Caco-2 (cell line): ENCODE measurements at regions not wholly inside any gene's neighbourhood (a gene's known extent, or its start where the extent isn't known, plus 50 kb on each side); places are given as distances from the start of the nearest gene placed in this dataset.

Experiments
- BruUV-seq: library from RNA; stranded (reverse); fragments of 400-500 nt; replicated peaks from 2 replicates; lab custom pipeline; 2021; lab: Mats Ljungman, UMichigan
- CTCF ChIA-PET: fragments of 300-600 bp; sonication (Branson Sonifier 250); formaldehyde crosslinking; loops from one replicate; lab custom pipeline; 2022; ENCODE audit warnings: antibody characterized with exemption; lab: Charles Lee
- POLR2A ChIA-PET: fragments of 300-600 bp; sonication (Branson Sonifier 250); formaldehyde crosslinking; loops from one replicate; lab custom pipeline; 2022; ENCODE audit warnings: antibody characterized with exemption; lab: Charles Lee
- DNase-seq, 2 experiments: peaks; one replicate each; pipeline versions ENCODE4 v3.0.0 to v3.0.0-alpha.2; 2020 to 2022
- H3K27me3 ChIP-seq: replicated peaks from 2 replicates; pipeline ENCODE4 v1.6.0; 2011; ENCODE audit warnings: low read length; ENCODE audit not compliant: control insufficient read depth, insufficient read depth
- H3K36me3 ChIP-seq: 2 replicates; pipeline ENCODE4 v1.5.1; 2011; ENCODE audit warnings: low read length; ENCODE audit not compliant: control insufficient read depth, insufficient read depth
- H3K4me1 ChIP-seq: fragments of 250-450 bp; sonication (Bioruptor Pico); 2 replicates; pipeline ENCODE4 v1.5.1; 2020; ENCODE audit warnings: mild to moderate bottlenecking
- H3K4me3 ChIP-seq: 2 replicates; pipeline ENCODE4 v1.5.1; 2011; ENCODE audit warnings: low read depth, mild to moderate bottlenecking, control low read depth, low read length
- H3K9me3 ChIP-seq: fragments of 250-450 bp; sonication (Bioruptor Pico); 2 replicates; pipeline ENCODE4 v1.5.1; 2020; ENCODE audit warnings: mild to moderate bottlenecking, moderate library complexity
- H3K27ac Mint-ChIP-seq: one replicate; pipeline ENCODE4 v1.8.0; 2022; ENCODE audit warnings: mixed read lengths; ENCODE audit not compliant: unreplicated experiment
- H3K27me3 Mint-ChIP-seq: one replicate; pipeline ENCODE4 v1.8.0; 2022; ENCODE audit warnings: mixed read lengths; ENCODE audit not compliant: insufficient read depth, unreplicated experiment
- H3K36me3 Mint-ChIP-seq: one replicate; pipeline ENCODE4 v1.8.0; 2022; ENCODE audit warnings: mild to moderate bottlenecking, mixed read lengths; ENCODE audit not compliant: insufficient read depth, unreplicated experiment
- H3K4me1 Mint-ChIP-seq: one replicate; pipeline ENCODE4 v1.8.0; 2022; ENCODE audit warnings: low read depth, mixed read lengths; ENCODE audit not compliant: unreplicated experiment
- H3K4me3 Mint-ChIP-seq: one replicate; pipeline ENCODE4 v1.8.0; 2022; ENCODE audit warnings: mild to moderate bottlenecking, moderate library complexity, mixed read lengths; ENCODE audit not compliant: unreplicated experiment
- H3K9me3 Mint-ChIP-seq: one replicate; pipeline ENCODE4 v1.8.0; 2022; ENCODE audit warnings: mixed read lengths; ENCODE audit not compliant: unreplicated experiment
- CTCF ChIP-seq, 2 experiments: fragments of 200-600 bp in 1 of 2; IDR thresholded peaks; 1 replicate in 1 of 2; 2 replicates in 1 of 2; pipeline versions ENCODE4 v1.5.1 to v1.8.0; 2011 to 2022; ENCODE audit warnings: antibody characterized with exemption in 1 of 2, control low read depth in 1 of 2, inconsistent platforms in 1 of 2, low read depth in 1 of 2, low read length in 1 of 2, mild to moderate bottlenecking in 1 of 2, moderate library complexity in 1 of 2; ENCODE audit not compliant: insufficient read depth in 1 of 2, severe bottlenecking in 1 of 2, unreplicated experiment in 1 of 2
- intact Hi-C: fragments of 100-400 bp; cut with micrococcal nuclease; formaldehyde crosslinking; loops from one replicate; pipeline ENCODE4 v1.10.0; 2022; ENCODE audit not compliant: unreplicated experiment

DNA sequence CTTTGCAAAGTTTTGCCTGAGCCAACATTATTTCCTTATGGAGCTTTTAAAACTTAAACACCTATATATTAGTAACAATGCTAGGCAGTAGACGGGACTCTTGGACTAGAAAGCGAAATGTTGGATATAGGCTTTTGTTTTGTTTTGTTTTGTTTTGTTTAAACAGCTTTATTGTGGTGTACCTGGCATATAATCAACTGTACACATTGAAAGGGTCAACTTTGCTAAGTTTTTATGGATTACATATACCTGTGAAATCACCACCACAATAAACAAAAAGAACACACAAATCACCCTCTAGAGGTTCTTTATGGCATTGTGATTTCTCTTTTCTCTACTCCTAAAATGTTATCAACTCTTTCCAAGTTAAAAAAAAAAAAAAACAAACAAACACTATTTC is 184.9 kb upstream of the LNX1 start:
- no peaks in the 10 kb centered on the region for H3K9me3 Mint-ChIP-seq
- no peaks in the 10 kb centered on the region for H3K27me3 Mint-ChIP-seq
- no peaks in the 10 kb centered on the region for H3K27me3 ChIP-seq
- TF ChIP-seq CTCF (IDR thresholded peaks at IDR 0.05; ENCODE audit: insufficient read depth in 1 of 2, low read depth in 1 of 2, low read length in 1 of 2, severe bottlenecking in 1 of 2, unreplicated experiment in 1 of 2): no peak
- BruUV-seq: no TSS peak
- no peak overlapping the region for H3K4me3 Mint-ChIP-seq
- H3K4me1 ChIP-seq: peaks cover 38% of the 10 kb centered on the region
- H3K36me3 Mint-ChIP-seq: peaks cover 6% of the 10 kb centered on the region
- CTCF ChIA-PET: no interaction called here
- POLR2A ChIA-PET: no interaction called here
- intact Hi-C loops: loop anchor here (5.0 to 10.0 kb wide), 2 partner anchors 131 to 161 kb away; no protein-coding TSS in a partner anchor
- no peak overlapping the region for H3K27ac Mint-ChIP-seq
- H3K4me3 ChIP-seq: no peak overlapping the region
- no peaks in the 10 kb centered on the region for H3K9me3 ChIP-seq
- no peaks in the 10 kb centered on the region for H3K36me3 ChIP-seq
- H3K4me1 Mint-ChIP-seq: peaks cover 24% of the 10 kb centered on the region
- DNase-seq: no peak

GRCh38 chr4:53775381-53775780 is 184.1 kb upstream of the LNX1 start:
- TF ChIP-seq CTCF (IDR thresholded peaks at IDR 0.05; ENCODE audit: insufficient read depth in 1 of 2, low read depth in 1 of 2, low read length in 1 of 2, severe bottlenecking in 1 of 2, unreplicated experiment in 1 of 2): no peak
- Histone ChIP-seq H3K4me3 (no peak overlapping the region), H3K9me3 (no peaks in the 10 kb centered on the region), H3K36me3 (no peaks in the 10 kb centered on the region), H3K27me3 (no peaks in the 10 kb centered on the region), H3K4me1 (peaks cover 31% of the 10 kb centered on the region)
- ChIA-PET CTCF (no interaction called here), POLR2A (no interaction called here)
- no peaks in the 10 kb centered on the region for H3K27me3 Mint-ChIP-seq
- peaks cover 6% of the 10 kb centered on the region for H3K36me3 Mint-ChIP-seq
- H3K4me3 Mint-ChIP-seq: no peak overlapping the region
- peaks cover 24% of the 10 kb centered on the region for H3K4me1 Mint-ChIP-seq
- intact Hi-C loops: loop anchor here (5.0 to 10.0 kb wide), 2 partner anchors 132 to 161 kb away; no protein-coding TSS in a partner anchor
- H3K9me3 Mint-ChIP-seq: no peaks in the 10 kb centered on the region
- no TSS peak for BruUV-seq
- DNase-seq: no peak
- H3K27ac Mint-ChIP-seq: no peak overlapping the region

DNA sequence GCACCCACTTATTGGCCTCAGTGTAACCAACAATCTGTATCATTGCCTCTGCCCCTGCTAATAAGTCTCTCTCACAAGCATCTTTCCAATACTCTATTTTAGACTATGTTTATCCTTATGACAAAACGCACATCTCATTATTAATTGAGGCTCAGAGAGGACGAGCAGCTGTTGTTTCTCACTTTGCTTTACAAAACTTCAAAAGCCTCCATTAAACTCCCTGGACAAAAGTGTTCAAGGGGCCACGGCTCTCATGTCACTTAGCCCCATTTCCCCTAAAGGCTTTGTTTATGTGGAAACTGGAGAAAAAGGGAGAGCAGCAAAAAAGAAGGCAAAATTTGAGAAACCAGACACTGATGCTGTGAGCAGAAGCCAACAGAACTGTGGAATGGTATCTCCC is 180.0 kb upstream of the LNX1 start:
- H3K4me1 ChIP-seq: no peaks in the 10 kb centered on the region
- Mint-ChIP-seq H3K27me3 (no peaks in the 10 kb centered on the region), H3K9me3 (no peaks in the 10 kb centered on the region), H3K4me3 (no peak overlapping the region), H3K4me1 (no peaks in the 10 kb centered on the region), H3K36me3 (peaks cover 12% of the 10 kb centered on the region), H3K27ac (no peak overlapping the region)
- no peaks in the 10 kb centered on the region for H3K27me3 ChIP-seq
- no peak overlapping the region for H3K4me3 ChIP-seq
- ChIA-PET CTCF (no interaction called here), POLR2A (no interaction called here)
- BruUV-seq: no TSS peak
- H3K9me3 ChIP-seq: no peaks in the 10 kb centered on the region
- TF ChIP-seq CTCF (IDR thresholded peaks at IDR 0.05; ENCODE audit: insufficient read depth in 1 of 2, low read depth in 1 of 2, low read length in 1 of 2, severe bottlenecking in 1 of 2, unreplicated experiment in 1 of 2): no peak
- intact Hi-C loops: loop anchor here (10.0 kb wide), 1 partner anchor 157 kb away; no protein-coding TSS in a partner anchor
- DNase-seq: no peak
- no peaks in the 10 kb centered on the region for H3K36me3 ChIP-seq
